Thyroid gland (tissue), 4 donors: ENCODE measurements at regions not wholly inside any gene's neighbourhood (a gene's known extent, or its start where the extent isn't known, plus 50 kb on each side); places are given as distances from the start of the nearest gene placed in this dataset.

ENCODE experiments used
- DNase-seq, 2 donors: peaks; one replicate each; pipeline ENCODE4 v3.0.0-alpha.2; 2019
- H3K27ac ChIP-seq, 3 donors: fragments of 200-600 bp; sonication (generic); 1 replicate in 2 of 3; 2 replicates in 1 of 3; pipeline ENCODE4 v1.5.1; 2016 to 2019; ENCODE audit warnings: mild to moderate bottlenecking in 1 of 3, moderate library complexity in 1 of 3
- H3K27me3 ChIP-seq: fragments of 200-600 bp; sonication (generic); one replicate; pipeline ENCODE4 v1.5.1; 2019
- H3K36me3 ChIP-seq, 2 donors: fragments of 200-600 bp; sonication (generic); one replicate each; pipeline ENCODE4 v1.5.1; 2016 to 2019
- H3K4me1 ChIP-seq, 2 donors: fragments of 200-600 bp; sonication (generic); one replicate each; pipeline ENCODE4 v1.5.1; 2017 to 2019
- H3K4me3 ChIP-seq, 3 donors: fragments of 200-600 bp; sonication (generic); replicated peaks in 1 of 3; 1 replicate in 2 of 3; 2 replicates in 1 of 3; pipeline ENCODE4 v1.5.1; 2016; ENCODE audit warnings: mild to moderate bottlenecking in 1 of 3
- H3K9me3 ChIP-seq: fragments of 200-600 bp; sonication (generic); one replicate; pipeline ENCODE4 v1.5.1; 2017
- CTCF ChIP-seq, 6 experiments: fragments of 200-600 bp in 3 of 6; fragments of 450-650 bp in 3 of 6; sonication (generic) in 3 of 6; IDR thresholded peaks; one replicate each; pipeline ENCODE4 v1.5.1; 2016 to 2019; ENCODE audit warnings: antibody characterized with exemption in 6 of 6, mild to moderate bottlenecking in 2 of 6, inconsistent platforms in 1 of 6, moderate library complexity in 1 of 6
- POLR2A ChIP-seq, 2 donors: fragments of 450-650 bp; IDR thresholded peaks; one replicate each; pipeline ENCODE4 v1.6.1; 2017; ENCODE audit warnings: antibody characterized with exemption in 2 of 2, mild to moderate bottlenecking in 2 of 2, moderate library complexity in 1 of 2
- WGBS, 2 donors: methylation state at CpG; one replicate each; pipeline ENCODE4 v1.1.5; 2017; 5-methylcytosine and 5-hydroxymethylcytosine counted together
- intact Hi-C: fragments of 100-400 bp; cut with DNase I; formaldehyde crosslinking; loops from one replicate; pipeline ENCODE4 v1.15.1; 2023

GRCh38 chr1:88070956-88071355 lies 613.1 kb upstream of the PKN2 start:
- Histone ChIP-seq H3K9me3 (no peaks in the 10 kb centered on the region), H3K27me3 (no peaks in the 10 kb centered on the region), H3K4me3 (no peak overlapping the region), H3K4me1 (peaks cover 4 to 12% of the 10 kb centered on the region in 2 donors), H3K36me3 (no peaks in the 10 kb centered on the region), H3K27ac (no peak overlapping the region)
- WGBS, 2 donors: 90 to 97% methylated on average over 1 of the region's 1 CpG
- no peak for TF ChIP-seq POLR2A (IDR thresholded peaks at IDR 0.05)
- TF ChIP-seq CTCF (IDR thresholded peaks at IDR 0.05): no peak
- intact Hi-C loops: no loop called here
- DNase-seq: no peak

GRCh38 chr1:88074661-88075060 lies 609.4 kb upstream of the PKN2 start:
- Histone ChIP-seq H3K27me3 (no peaks in the 10 kb centered on the region), H3K4me3 (no peak overlapping the region), H3K36me3 (no peaks in the 10 kb centered on the region), H3K4me1 (peaks cover 4 to 12% of the 10 kb centered on the region in 2 donors), H3K9me3 (no peaks in the 10 kb centered on the region), H3K27ac (peak overlapping the region in 1 of 3 donors; percentile 14)
- intact Hi-C loops: no loop called here
- WGBS, 2 donors: 37 to 40% methylated on average over 2 of the region's 2 CpGs
- DNase-seq: peak; percentile 54 to 57
- no peak for TF ChIP-seq POLR2A (IDR thresholded peaks at IDR 0.05)
- TF ChIP-seq CTCF (IDR thresholded peaks at IDR 0.05): no peak

- no peak for DNase-seq
- WGBS, 2 donors: 77 to 85% methylated on average over 1 of the region's 1 CpG
Observed at GRCh38 chr1:88075813-88076212, 608.3 kb upstream of the PKN2 start.

GRCh38 chr1:88079036-88079435 lies 605.0 kb upstream of the PKN2 start:
- no peaks in the 10 kb centered on the region for H3K36me3 ChIP-seq
- H3K4me3 ChIP-seq: no peak overlapping the region
- H3K27me3 ChIP-seq: no peaks in the 10 kb centered on the region
- H3K9me3 ChIP-seq: no peaks in the 10 kb centered on the region
- TF ChIP-seq CTCF (IDR thresholded peaks at IDR 0.05): peak in 1 of 6 experiments; percentile 16
- no peak for TF ChIP-seq POLR2A (IDR thresholded peaks at IDR 0.05)
- no peak overlapping the region for H3K27ac ChIP-seq
- H3K4me1 ChIP-seq: peaks cover 4 to 12% of the 10 kb centered on the region in 2 donors
- intact Hi-C loops: no loop called here
- WGBS, 2 donors: 89 to 94% methylated on average over 1 of the region's 1 CpG
- no peak for DNase-seq

More at GRCh38 chr1:88075813-88076212, 608.3 kb upstream of the PKN2 start:
- Histone ChIP-seq H3K27me3 (no peaks in the 10 kb centered on the region), H3K27ac (no peak overlapping the region), H3K9me3 (no peaks in the 10 kb centered on the region), H3K36me3 (no peaks in the 10 kb centered on the region), H3K4me3 (no peak overlapping the region), H3K4me1 (peaks cover 4 to 12% of the 10 kb centered on the region in 2 donors)
- intact Hi-C loops: no loop called here
- TF ChIP-seq POLR2A (IDR thresholded peaks at IDR 0.05): no peak

- intact Hi-C loops: no loop called here
- Histone ChIP-seq H3K27me3 (no peaks in the 10 kb centered on the region), H3K4me3 (no peak overlapping the region), H3K36me3 (no peaks in the 10 kb centered on the region), H3K9me3 (no peaks in the 10 kb centered on the region), H3K27ac (no peak overlapping the region), H3K4me1 (no peaks in the 10 kb centered on the region)
- no peak for DNase-seq
- TF ChIP-seq POLR2A (IDR thresholded peaks at IDR 0.05): no peak
- TF ChIP-seq CTCF (IDR thresholded peaks at IDR 0.05): no peak
Observed at GRCh38 chr1:88080875-88081274, 603.2 kb upstream of the PKN2 start.

GRCh38 chr1:88088481-88088880 lies 595.6 kb upstream of the PKN2 start:
- 87 to 97% methylated on average over 3 to 8 of the region's 8 CpGs for WGBS, 2 donors
- Histone ChIP-seq H3K36me3 (no peaks in the 10 kb centered on the region), H3K27ac (no peak overlapping the region), H3K27me3 (no peaks in the 10 kb centered on the region), H3K9me3 (no peaks in the 10 kb centered on the region), H3K4me1 (no peaks in the 10 kb centered on the region), H3K4me3 (no peak overlapping the region)
- no peak for DNase-seq
- intact Hi-C loops: no loop called here
- TF ChIP-seq CTCF (IDR thresholded peaks at IDR 0.05) (no peak), POLR2A (IDR thresholded peaks at IDR 0.05) (no peak)
